IMR-90 (cell line): ENCODE measurements at regions not wholly inside any gene's neighbourhood (a gene's known extent, or its start where the extent isn't known, plus 50 kb on each side); places are given as distances from the start of the nearest gene placed in this dataset.

Experiments
- ATAC-seq: fragments of 200-7000 bp; cut with Tn5 transposase; 2 replicates; pipeline ENCODE4 v1.9.1; 2020; ENCODE audit warnings: low read depth, mild to moderate bottlenecking, moderate library complexity
- BruUV-seq: library from RNA; stranded (reverse); fragments of 400-500 nt; replicated peaks from 2 replicates; lab custom pipeline; 2021; lab: Mats Ljungman, UMichigan
- CTCF ChIA-PET: fragments of 300-600 bp; formaldehyde crosslinking; extraction: SDS; loops from one replicate; lab custom pipeline; 2021; ENCODE audit warnings: antibody characterized with exemption; lab: Yijun Ruan, JAX
- POLR2A ChIA-PET: fragments of 300-600 bp; sonication (Branson Sonifier 250); formaldehyde crosslinking; loops from one replicate; lab custom pipeline; 2022; ENCODE audit warnings: antibody characterized with exemption; ENCODE audit not compliant: unreplicated experiment; lab: Charles Lee
- DNase-seq: peaks from one replicate; pipeline ENCODE4 v3.0.0; 2013
- H2AFZ ChIP-seq: replicated peaks from 2 replicates; pipeline ENCODE3; 2013; ENCODE audit warnings: low read length, mild to moderate bottlenecking; ENCODE audit not compliant: poor library complexity
- H2AK5ac ChIP-seq: 2 replicates; pipeline ENCODE4 v1.6.1; 2013; ENCODE audit warnings: low read depth, low read length, inconsistent platforms
- H2AK9ac ChIP-seq: replicated peaks from 2 replicates; pipeline ENCODE3; 2013; ENCODE audit warnings: mild to moderate bottlenecking, low read depth, low read length, moderate library complexity; ENCODE audit not compliant: poor library complexity
- H2BK120ac ChIP-seq: 2 replicates; pipeline ENCODE4 v1.6.1; 2013; ENCODE audit warnings: low read depth, low read length, inconsistent platforms
- H2BK15ac ChIP-seq: 3 replicates; pipeline ENCODE4 v1.6.1; 2013; ENCODE audit warnings: low read depth, low read length, inconsistent platforms
- H2BK20ac ChIP-seq: 2 replicates; pipeline ENCODE4 v1.6.1; 2013; ENCODE audit warnings: low read depth, mild to moderate bottlenecking, inconsistent platforms, low read length, moderate library complexity
- H2BK5ac ChIP-seq: 2 replicates; pipeline ENCODE4 v1.6.1; 2013; ENCODE audit warnings: mild to moderate bottlenecking, low read depth, low read length, inconsistent platforms; ENCODE audit not compliant: poor library complexity, severe bottlenecking
- H3K14ac ChIP-seq: replicated peaks from 2 replicates; pipeline ENCODE4 v1.6.1; 2013; ENCODE audit warnings: low read depth, low read length, inconsistent platforms
- H3K18ac ChIP-seq: 2 replicates; pipeline ENCODE4 v1.6.1; 2013; ENCODE audit warnings: low read depth, low read length, control low read depth
- H3K23ac ChIP-seq: 2 replicates; pipeline ENCODE4 v1.6.1; 2013; ENCODE audit warnings: low read depth, low read length, inconsistent platforms
- H3K27ac ChIP-seq: 2 replicates; pipeline ENCODE4 v1.5.1; 2013; ENCODE audit warnings: mild to moderate bottlenecking, control low read depth, low read length; ENCODE audit not compliant: insufficient read depth
- H3K27me3 ChIP-seq: 2 replicates; pipeline ENCODE4 v1.6.1; 2013; ENCODE audit warnings: low read length; ENCODE audit not compliant: control insufficient read depth, insufficient read depth
- H3K36me3 ChIP-seq: 2 replicates; pipeline ENCODE4 v1.6.1; 2013; ENCODE audit warnings: low read length, mixed read lengths; ENCODE audit not compliant: control insufficient read depth, insufficient read depth
- H3K4ac ChIP-seq: 2 replicates; pipeline ENCODE4 v1.6.1; 2013; ENCODE audit warnings: low read depth, low read length, inconsistent platforms
- H3K4me1 ChIP-seq: 2 replicates; pipeline ENCODE4 v1.6.1; 2013; ENCODE audit warnings: low read length, mixed read lengths; ENCODE audit not compliant: control insufficient read depth, insufficient read depth
- H3K4me2 ChIP-seq: 2 replicates; pipeline ENCODE4 v1.6.1; 2013; ENCODE audit warnings: low read depth, mild to moderate bottlenecking, control low read depth, low read length, moderate library complexity
- H3K4me3 ChIP-seq: 2 replicates; pipeline ENCODE4 v1.5.1; 2013; ENCODE audit warnings: low read depth, mild to moderate bottlenecking, control low read depth, low read length, moderate library complexity; ENCODE audit not compliant: insufficient read depth
- H3K56ac ChIP-seq: 2 replicates; pipeline ENCODE4 v1.6.1; 2013; ENCODE audit warnings: low read length, inconsistent platforms; ENCODE audit not compliant: insufficient read depth; ENCODE audit errors: extremely low read depth
- H3K79me1 ChIP-seq, 2 experiments: 2 replicates each; pipeline ENCODE4 v1.6.1; 2013; ENCODE audit warnings: low read length in 2 of 2, inconsistent platforms in 1 of 2, low read depth in 1 of 2
- H3K9ac ChIP-seq: 2 replicates; pipeline ENCODE4 v1.6.1; 2013; ENCODE audit warnings: low read depth, low read length, control low read depth
- H3K9me1 ChIP-seq: 2 replicates; pipeline ENCODE4 v1.6.1; 2013; ENCODE audit warnings: low read length, inconsistent platforms; ENCODE audit not compliant: insufficient read depth
- H3K9me3 ChIP-seq: 2 replicates; pipeline ENCODE4 v1.6.1; 2013; ENCODE audit warnings: low read length; ENCODE audit not compliant: control insufficient read depth, insufficient read depth
- H4K20me1 ChIP-seq: 2 replicates; pipeline ENCODE4 v1.6.1; 2013; ENCODE audit warnings: low read length, inconsistent platforms; ENCODE audit not compliant: insufficient read depth
- H4K5ac ChIP-seq: 2 replicates; pipeline ENCODE4 v1.6.1; 2013; ENCODE audit warnings: mild to moderate bottlenecking, low read depth, low read length, control low read depth
- H4K8ac ChIP-seq, 2 experiments: 2 replicates each; pipeline ENCODE4 v1.6.1; 2013; ENCODE audit warnings: low read depth in 2 of 2, low read length in 2 of 2, control low read depth in 1 of 2, inconsistent platforms in 1 of 2
- H4K91ac ChIP-seq: 2 replicates; pipeline ENCODE4 v1.6.1; 2013; ENCODE audit warnings: low read depth, low read length, inconsistent platforms; ENCODE audit not compliant: insufficient read depth
- BHLHE40 ChIP-seq: fragments of 150-350 bp; IDR thresholded peaks from 2 replicates; pipeline ENCODE4 v1.6.1; 2016; ENCODE audit warnings: mild to moderate bottlenecking, low read depth, low read length
- CEBPB ChIP-seq: IDR thresholded peaks from 2 replicates; pipeline ENCODE4 v1.6.1; 2012; ENCODE audit warnings: low read depth, low read length, improper control_type of control experiment
- CHD1 ChIP-seq: IDR thresholded peaks from 2 replicates; pipeline ENCODE4 v1.6.1; 2012; ENCODE audit warnings: low read depth, low read length, improper control_type of control experiment
- CTCF ChIP-seq: conservative IDR thresholded peaks from 2 replicates; pipeline ENCODE4 v1.5.1; 2012; ENCODE audit warnings: mild to moderate bottlenecking, low read depth, low read length, improper control_type of control experiment
- MAZ ChIP-seq: IDR thresholded peaks from 2 replicates; pipeline ENCODE4 v1.6.1; 2012; ENCODE audit warnings: low read depth, mild to moderate bottlenecking, low read length, improper control_type of control experiment, moderate library complexity, borderline replicate concordance
- MXI1 ChIP-seq: IDR thresholded peaks from 2 replicates; pipeline ENCODE4 v1.6.1; 2012; ENCODE audit warnings: low read depth, mild to moderate bottlenecking, low read length, moderate library complexity, borderline replicate concordance
- NFE2L2 ChIP-seq: fragments of 150-350 bp; IDR thresholded peaks from 2 replicates; pipeline ENCODE4 v1.6.1; 2016; ENCODE audit warnings: low read depth, mild to moderate bottlenecking, low read length
- RAD21 ChIP-seq: IDR thresholded peaks from 2 replicates; pipeline ENCODE4 v1.6.1; 2012; ENCODE audit warnings: low read length, improper control_type of control experiment
- RCOR1 ChIP-seq: IDR thresholded peaks from 2 replicates; pipeline ENCODE4 v1.6.1; 2012; ENCODE audit warnings: mild to moderate bottlenecking, low read length, improper control_type of control experiment; ENCODE audit not compliant: insufficient replicate concordance
- RFX5 ChIP-seq: IDR thresholded peaks from 2 replicates; pipeline ENCODE4 v1.8.0; 2012; ENCODE audit warnings: low read depth, mild to moderate bottlenecking, low read length, moderate library complexity
- SMC3 ChIP-seq: fragments of 150-350 bp; IDR thresholded peaks from 2 replicates; pipeline ENCODE4 v1.6.1; 2016; ENCODE audit warnings: low read depth, mild to moderate bottlenecking, antibody characterized with exemption, low read length, moderate library complexity
- USF2 ChIP-seq: fragments of 150-350 bp; IDR thresholded peaks from 2 replicates; pipeline ENCODE4 v1.6.1; 2017; ENCODE audit warnings: mild to moderate bottlenecking, antibody characterized with exemption, low read length, low read depth
- WGBS, 2 experiments: methylation state at CpG; one replicate each; pipeline versions ENCODE4 v1.1.5 to v1.1.7; 2013; ENCODE audit warnings: missing lambda C conversion rate in 2 of 2; ENCODE audit not compliant: insufficient read length in 1 of 2; ENCODE audit errors: extremely low coverage in 2 of 2; 5-methylcytosine and 5-hydroxymethylcytosine counted together
- dilution Hi-C: fragments of 300-500 bp; cut with HindIII; formaldehyde crosslinking; loops from one replicate; pipeline ENCODE4 v1.14.3; 2018; ENCODE audit warnings: low sequenced_read_pairs; ENCODE audit not compliant: unreplicated experiment
- in situ Hi-C: fragments of 300-500 bp; cut with MboI; formaldehyde crosslinking; loops from 3 replicates; pipeline ENCODE4 v1.14.3; 2019; ENCODE audit warnings: low sequenced_read_pairs, inconsistent platforms, mixed read lengths
- intact Hi-C: fragments of 100-400 bp; cut with micrococcal nuclease; formaldehyde crosslinking; loops from 2 replicates; pipeline ENCODE4 v1.10.0; 2022

GRCh38 chr2:208648368-208648767, 241.8 kb downstream of the PTH2R start:
- Histone ChIP-seq H3K9ac (no peak overlapping the region), H3K23ac (no peak overlapping the region), H2BK15ac (no peak overlapping the region), H3K79me1 (no peaks in the 10 kb centered on the region), H3K4me2 (no peak overlapping the region), H4K20me1 (no peaks in the 10 kb centered on the region), H3K4me3 (no peak overlapping the region), H2BK120ac (no peak overlapping the region), H2AK5ac (no peak overlapping the region), H4K8ac (no peak overlapping the region), H2AK9ac (no peak overlapping the region), H2BK5ac (no peak overlapping the region), H3K9me1 (no peaks in the 10 kb centered on the region), H3K56ac (no peak overlapping the region), H3K27ac (no peak overlapping the region), H3K9me3 (peaks cover 6% of the 10 kb centered on the region), H3K4me1 (no peaks in the 10 kb centered on the region), H3K36me3 (no peaks in the 10 kb centered on the region), H4K5ac (no peak overlapping the region), H2BK20ac (no peak overlapping the region), H3K27me3 (no peaks in the 10 kb centered on the region), H3K14ac (no peak overlapping the region), H3K18ac (no peak overlapping the region), H2AFZ (no peak overlapping the region), H4K91ac (no peak overlapping the region), H3K4ac (no peak overlapping the region)
- ATAC-seq = no peak
- ChIA-PET POLR2A (no interaction called here), CTCF (no interaction called here)
- WGBS, 2 experiments = 20% methylated on average over 1 of the region's 4 CpGs; no CpG with 5 or more reads in 1 of the 2 experiments
- TF ChIP-seq CTCF (no peak), SMC3 (no peak), RCOR1 (no peak), RFX5 (no peak), MAZ (no peak), CHD1 (no peak), BHLHE40 (no peak), NFE2L2 (no peak), RAD21 (no peak), MXI1 (no peak), USF2 (no peak), CEBPB (no peak)
- dilution Hi-C loops (no loop called here), in situ Hi-C loops (no loop called here), intact Hi-C loops (no loop called here)
- no TSS peak for BruUV-seq
- no peak for DNase-seq
